Neural cell (in vitro differentiated cells): ENCODE measurements at regions not wholly inside any gene's neighbourhood (a gene's known extent, or its start where the extent isn't known, plus 50 kb on each side); places are given as distances from the start of the nearest gene placed in this dataset.

Experiments
- H2AFZ ChIP-seq: fragments of 200-600, 300-800 bp; sonication (generic), shearing (Covaris generic); 2 replicates; pipeline ENCODE4 v1.6.0; 2014; ENCODE audit warnings: low read depth, mild to moderate bottlenecking, antibody characterized with exemption, low read length, moderate library complexity
- H3F3A ChIP-seq: fragments of 200-600 bp; shearing (Covaris generic); 2 replicates; pipeline ENCODE4 v1.6.1; 2016; ENCODE audit warnings: mild to moderate bottlenecking, moderate library complexity, mixed read lengths, antibody characterized with exemption, low read length; ENCODE audit not compliant: insufficient read depth, poor library complexity, severe bottlenecking
- H3K27ac ChIP-seq: fragments of 200-600, 300-800 bp; sonication (generic), shearing (Covaris generic); 2 replicates; pipeline ENCODE4 v1.5.1; 2014; ENCODE audit warnings: mild to moderate bottlenecking, low read length, moderate library complexity
- H3K27me3 ChIP-seq: fragments of 300-800, 200-600 bp; sonication (generic), shearing (Covaris generic); 2 replicates; pipeline ENCODE4 v1.6.0; 2014; ENCODE audit warnings: mild to moderate bottlenecking, low read depth, low read length, moderate library complexity; ENCODE audit not compliant: insufficient read depth
- H3K36me3 ChIP-seq: fragments of 300-800, 200-600 bp; sonication (generic), shearing (Covaris generic); 2 replicates; pipeline ENCODE4 v1.5.1; 2014; ENCODE audit warnings: mild to moderate bottlenecking, antibody characterized with exemption, low read length, moderate library complexity; ENCODE audit not compliant: insufficient read depth
- H3K4me2 ChIP-seq: fragments of 300-800, 200-600 bp; sonication (generic), shearing (Covaris generic); 2 replicates; pipeline ENCODE4 v1.6.0; 2014; ENCODE audit warnings: mild to moderate bottlenecking, low read length
- H3K4me3 ChIP-seq: fragments of 300-800, 200-600 bp; sonication (generic), shearing (Covaris generic); 2 replicates; pipeline ENCODE4 v1.5.1; 2014; ENCODE audit warnings: mild to moderate bottlenecking, low read length, moderate library complexity
- H3K79me2 ChIP-seq: fragments of 200-600 bp; shearing (Covaris generic); replicated peaks from 2 replicates; pipeline ENCODE4 v1.6.0; 2014; ENCODE audit warnings: mild to moderate bottlenecking, low read length, moderate library complexity; ENCODE audit not compliant: insufficient read depth
- H3K9ac ChIP-seq: fragments of 300-800, 200-600 bp; sonication (generic), shearing (Covaris generic); 2 replicates; pipeline ENCODE4 v1.6.1; 2016; ENCODE audit warnings: mild to moderate bottlenecking, low read length, mixed read lengths
- H3K9me2 ChIP-seq: fragments of 200-600 bp; shearing (Covaris generic); 2 replicates; pipeline ENCODE4 v1.6.1; 2016; ENCODE audit warnings: mild to moderate bottlenecking, low read length, mixed read lengths; ENCODE audit not compliant: insufficient read depth
- H3K9me3 ChIP-seq: fragments of 200-600, 300-800 bp; sonication (generic), shearing (Covaris generic); 2 replicates; pipeline ENCODE4 v1.6.1; 2016; ENCODE audit warnings: mild to moderate bottlenecking, mixed run types, low read length, moderate library complexity, mixed read lengths
- H4K20me1 ChIP-seq: fragments of 200-600 bp; shearing (Covaris generic); 2 replicates; pipeline ENCODE4 v1.6.1; 2016; ENCODE audit warnings: mild to moderate bottlenecking, mixed run types; ENCODE audit not compliant: insufficient read depth
- EP300 ChIP-seq: fragments of 450-650 bp; conservative IDR thresholded peaks from 2 replicates; pipeline ENCODE4 v1.6.1; 2014; ENCODE audit warnings: antibody characterized with exemption, mild to moderate bottlenecking, moderate library complexity; ENCODE audit not compliant: poor library complexity, severe bottlenecking
- EZH2 ChIP-seq: fragments of 200-600, 300-800 bp; shearing (Covaris generic), sonication (generic); IDR thresholded peaks from 2 replicates; pipeline ENCODE4 v1.6.1; 2014; ENCODE audit warnings: antibody characterized with exemption, low read length, borderline replicate concordance, mild to moderate bottlenecking; ENCODE audit not compliant: insufficient read depth, poor library complexity, severe bottlenecking
- MXI1 ChIP-seq: fragments of 450-650 bp; conservative IDR thresholded peaks from 2 replicates; pipeline ENCODE4 v1.6.1; 2014; ENCODE audit warnings: antibody characterized with exemption, mild to moderate bottlenecking; ENCODE audit not compliant: poor library complexity, severe bottlenecking
- POLR2AphosphoS5 ChIP-seq: IDR thresholded peaks from 2 replicates; pipeline ENCODE4 v1.6.1; 2012
- RAD21 ChIP-seq: fragments of 450-650 bp; conservative IDR thresholded peaks from 2 replicates; pipeline ENCODE4 v1.6.1; 2014; ENCODE audit warnings: antibody characterized with exemption, mild to moderate bottlenecking, moderate library complexity
- REST ChIP-seq: IDR thresholded peaks from 2 replicates; pipeline ENCODE4 v1.6.1; 2012; ENCODE audit warnings: borderline replicate concordance
- SMC3 ChIP-seq: fragments of 450-650 bp; conservative IDR thresholded peaks from 2 replicates; pipeline ENCODE4 v1.6.1; 2014; ENCODE audit warnings: antibody characterized with exemption, mild to moderate bottlenecking, moderate library complexity; ENCODE audit not compliant: poor library complexity
- TAF1 ChIP-seq: IDR thresholded peaks from 2 replicates; pipeline ENCODE4 v1.6.1; 2012; ENCODE audit warnings: low read depth
- TF ChIP-seq, protein P1 (sequence below): fragments of 450-650 bp; IDR thresholded peaks from 2 replicates; pipeline ENCODE4 v1.5.1; 2014; ENCODE audit warnings: antibody characterized with exemption, mild to moderate bottlenecking, moderate library complexity; ENCODE audit not compliant: poor library complexity, severe bottlenecking

DNA sequence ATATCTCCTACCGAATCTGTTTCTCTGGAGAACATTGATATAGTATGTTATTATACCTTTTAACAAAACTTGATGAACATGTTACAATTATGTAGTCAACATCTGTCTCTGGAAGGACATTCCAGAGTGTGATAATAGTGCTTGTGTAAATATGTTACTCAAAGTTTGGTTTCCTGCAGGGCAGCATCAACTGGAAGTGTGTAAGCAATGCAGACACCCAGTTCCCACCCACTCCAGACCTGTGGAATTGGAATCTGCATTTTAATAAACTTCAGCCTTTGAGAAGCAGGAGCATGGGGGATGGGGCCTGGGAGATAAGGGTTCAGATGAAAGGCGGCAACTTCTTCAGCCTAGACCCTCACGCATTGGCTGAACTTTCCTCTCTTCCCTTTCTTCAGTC lies 398.9 kb downstream of the RND3 start:
- no peaks in the 10 kb centered on the region for H3K79me2 ChIP-seq
- no peaks in the 10 kb centered on the region for H4K20me1 ChIP-seq
- H3F3A ChIP-seq, result no peaks in the 10 kb centered on the region
- H3K4me3 ChIP-seq, result no peak overlapping the region
- H3K27me3 ChIP-seq, result no peaks in the 10 kb centered on the region
- TF ChIP-seq POLR2AphosphoS5, result no peak
- TF ChIP-seq REST, result no peak
- TF ChIP-seq, protein P1, sequence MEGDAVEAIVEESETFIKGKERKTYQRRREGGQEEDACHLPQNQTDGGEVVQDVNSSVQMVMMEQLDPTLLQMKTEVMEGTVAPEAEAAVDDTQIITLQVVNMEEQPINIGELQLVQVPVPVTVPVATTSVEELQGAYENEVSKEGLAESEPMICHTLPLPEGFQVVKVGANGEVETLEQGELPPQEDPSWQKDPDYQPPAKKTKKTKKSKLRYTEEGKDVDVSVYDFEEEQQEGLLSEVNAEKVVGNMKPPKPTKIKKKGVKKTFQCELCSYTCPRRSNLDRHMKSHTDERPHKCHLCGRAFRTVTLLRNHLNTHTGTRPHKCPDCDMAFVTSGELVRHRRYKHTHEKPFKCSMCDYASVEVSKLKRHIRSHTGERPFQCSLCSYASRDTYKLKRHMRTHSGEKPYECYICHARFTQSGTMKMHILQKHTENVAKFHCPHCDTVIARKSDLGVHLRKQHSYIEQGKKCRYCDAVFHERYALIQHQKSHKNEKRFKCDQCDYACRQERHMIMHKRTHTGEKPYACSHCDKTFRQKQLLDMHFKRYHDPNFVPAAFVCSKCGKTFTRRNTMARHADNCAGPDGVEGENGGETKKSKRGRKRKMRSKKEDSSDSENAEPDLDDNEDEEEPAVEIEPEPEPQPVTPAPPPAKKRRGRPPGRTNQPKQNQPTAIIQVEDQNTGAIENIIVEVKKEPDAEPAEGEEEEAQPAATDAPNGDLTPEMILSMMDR, result no peak
- TF ChIP-seq RAD21, result no peak
- TF ChIP-seq TAF1, result no peak
- TF ChIP-seq SMC3, result no peak
- no peak for TF ChIP-seq EZH2
- no peak for TF ChIP-seq MXI1
- TF ChIP-seq EP300, result no peak
- no peaks in the 10 kb centered on the region for H3K9me3 ChIP-seq
- H3K36me3 ChIP-seq, result no peaks in the 10 kb centered on the region
- no peak overlapping the region for H3K4me2 ChIP-seq
- no peak overlapping the region for H3K9ac ChIP-seq
- H3K9me2 ChIP-seq, result no peaks in the 10 kb centered on the region
- H3K27ac ChIP-seq, result no peak overlapping the region
- H2AFZ ChIP-seq, result no peak overlapping the region

DNA sequence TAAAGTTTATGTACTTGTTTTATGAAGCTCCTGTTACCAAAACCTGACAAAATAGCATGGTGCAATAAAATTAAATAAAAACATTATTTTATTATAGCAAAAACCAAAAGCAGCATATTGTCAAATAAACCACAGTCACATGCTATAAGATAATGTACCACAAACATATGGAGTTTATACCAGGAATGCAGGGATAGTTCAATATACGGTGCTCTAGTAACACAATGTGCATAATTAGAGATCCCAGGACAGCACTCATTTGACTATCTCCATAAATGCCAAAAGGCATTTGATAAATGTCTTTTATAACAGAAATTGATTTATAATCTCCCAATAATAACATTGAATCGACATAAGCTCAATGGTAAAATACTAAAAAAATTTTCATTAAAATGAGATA lies 402.0 kb downstream of the RND3 start:
- Histone ChIP-seq H3K9me3 (no peaks in the 10 kb centered on the region), H3K79me2 (no peaks in the 10 kb centered on the region), H3K4me2 (no peak overlapping the region), H2AFZ (no peak overlapping the region), H3F3A (no peaks in the 10 kb centered on the region), H4K20me1 (no peaks in the 10 kb centered on the region), H3K27ac (no peak overlapping the region), H3K9me2 (no peaks in the 10 kb centered on the region), H3K36me3 (no peaks in the 10 kb centered on the region), H3K4me3 (no peak overlapping the region), H3K27me3 (no peaks in the 10 kb centered on the region), H3K9ac (no peak overlapping the region)
- TF ChIP-seq TAF1 (no peak), POLR2AphosphoS5 (no peak), EP300 (no peak), MXI1 (no peak), EZH2 (no peak), REST (no peak), RAD21 (no peak), SMC3 (no peak)
- TF ChIP-seq, protein P1, result no peak
